ENCODE measurements at regions not wholly inside any gene's neighbourhood (a gene's known extent, or its start where the extent isn't known, plus 50 kb on each side); places are given as distances from the start of the nearest gene placed in this dataset.

DNA sequence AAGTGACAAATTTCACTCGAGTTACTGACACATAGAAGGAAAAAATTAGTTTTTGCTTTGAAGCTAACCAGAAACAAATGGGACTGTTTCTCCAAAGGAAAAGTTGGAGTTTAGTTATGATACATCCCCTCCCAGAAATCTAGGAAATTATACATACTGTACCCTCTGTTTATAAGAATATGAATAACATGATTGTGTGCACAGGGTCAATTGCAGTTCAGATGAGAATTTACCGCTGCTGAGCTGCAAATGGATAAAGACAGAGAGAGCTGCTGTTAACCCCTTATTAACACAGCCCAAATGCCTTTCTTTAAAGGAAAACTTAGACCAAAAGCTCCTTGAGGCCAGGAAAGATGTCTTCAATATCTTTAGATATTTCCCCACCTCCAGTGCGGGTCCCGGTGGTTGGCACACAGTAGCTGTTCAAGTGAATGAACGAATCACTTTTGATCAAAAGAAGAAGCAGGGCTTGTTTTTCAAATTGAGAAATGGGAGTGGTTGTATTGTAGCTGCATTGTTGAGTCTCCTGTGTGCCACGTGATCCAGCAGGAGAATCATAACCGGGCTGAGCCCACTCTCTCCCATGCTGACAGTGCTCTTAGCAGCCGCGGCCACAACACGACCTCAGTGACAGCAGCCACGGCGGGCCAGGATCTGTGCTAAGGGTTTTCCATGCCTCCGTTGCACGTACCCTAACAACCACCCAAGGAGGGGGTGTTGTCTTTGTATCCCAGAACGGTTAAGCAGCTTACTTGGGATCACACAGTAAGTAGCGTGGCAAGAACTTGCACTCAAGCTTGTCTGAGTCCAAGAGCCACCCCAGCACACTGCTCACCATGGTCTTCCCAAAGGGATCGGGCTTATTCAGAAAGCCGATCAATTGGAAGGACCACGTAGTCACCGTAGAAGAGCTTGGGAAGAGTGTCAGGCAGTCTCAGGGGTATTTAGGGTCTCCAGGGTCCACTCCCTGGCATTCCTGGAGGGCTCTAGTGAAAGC is 53.5 kb upstream of the BMP6 start:
- H2BK120ac ChIP-seq (ENCODE audit: low read depth, low read length): no peak overlapping the region
- H3K4me2 ChIP-seq (ENCODE audit: low read length): peak overlapping the region; percentile 37
- no peak overlapping the region for H3K4me3 ChIP-seq (ENCODE audit: low read length)
- no peak overlapping the region for H2BK15ac ChIP-seq (replicated peaks; ENCODE audit: low read depth)
- H3K27ac ChIP-seq (ENCODE audit: low read depth, low read length): no peak overlapping the region
- no peak overlapping the region for H3K18ac ChIP-seq (ENCODE audit: low read length)
- no peak overlapping the region for H4K5ac ChIP-seq (ENCODE audit: low read length)
- H4K8ac ChIP-seq (ENCODE audit: low read depth, low read length): no peak overlapping the region
- peak overlapping the region; percentile 22 for H3K9ac ChIP-seq (ENCODE audit: low read length)
- H3K27me3 ChIP-seq (ENCODE audit: insufficient read depth, low read length, poor library complexity): no peaks in the 10 kb centered on the region
- no peaks in the 10 kb centered on the region for H3K79me2 ChIP-seq (ENCODE audit: control insufficient read depth, insufficient read depth, low read length)
- H2BK5ac ChIP-seq (ENCODE audit: low read length): no peak overlapping the region
- H2AK5ac ChIP-seq (ENCODE audit: low read length): no peak overlapping the region
- H3K4me1 ChIP-seq (ENCODE audit: control insufficient read depth, low read depth, low read length): no peaks in the 10 kb centered on the region
- peak overlapping the region; percentile 69 for H3K56ac ChIP-seq (ENCODE audit: low read length)
- no peak overlapping the region for H3K23ac ChIP-seq (ENCODE audit: low read length)
- DNase-seq: no peak
- H3K79me1 ChIP-seq (ENCODE audit: low read length): no peaks in the 10 kb centered on the region
- no peak overlapping the region for H3K4ac ChIP-seq (ENCODE audit: low read depth, low read length)
- no CpG with 5 or more reads among the region's 20 CpGs for WGBS (ENCODE audit: extremely low coverage, insufficient coverage, low lambda C conversion rate)
- no peaks in the 10 kb centered on the region for H3K36me3 ChIP-seq (ENCODE audit: control insufficient read depth, insufficient read depth, low read length)

DNA sequence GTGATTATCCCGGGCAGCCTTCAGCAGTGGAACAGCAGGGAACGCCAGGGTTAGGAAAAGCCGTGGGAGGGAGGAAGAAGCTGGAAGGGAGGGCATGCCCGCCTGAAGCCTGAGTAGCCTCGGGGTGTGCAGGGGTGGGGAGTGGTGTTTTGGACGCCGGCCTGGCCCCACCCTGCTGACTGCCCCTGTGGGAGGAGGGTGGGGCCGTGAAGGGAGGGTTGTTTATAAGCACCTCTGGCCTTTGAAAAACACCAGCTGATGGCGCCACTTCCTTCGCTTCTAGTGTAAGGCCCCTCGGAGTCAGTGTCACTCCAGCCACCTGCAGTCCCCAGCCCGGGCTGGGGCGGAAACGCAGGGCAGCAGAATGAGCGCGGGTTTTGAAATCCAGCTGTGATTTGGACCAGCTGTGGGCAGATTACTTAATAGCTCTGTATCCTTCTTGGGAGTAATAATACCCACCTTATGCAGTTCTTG is 52.8 kb upstream of the BMP6 start:
- H3K9ac ChIP-seq (ENCODE audit: low read length): peak overlapping the region; percentile 22
- no peak overlapping the region for H2BK5ac ChIP-seq (ENCODE audit: low read length)
- H3K4me3 ChIP-seq (ENCODE audit: low read length): no peak overlapping the region
- no peak overlapping the region for H3K18ac ChIP-seq (ENCODE audit: low read length)
- peak overlapping the region; percentile 69 for H3K56ac ChIP-seq (ENCODE audit: low read length)
- H4K5ac ChIP-seq (ENCODE audit: low read length): no peak overlapping the region
- DNase-seq: peak; percentile 85
- no peak overlapping the region for H2BK15ac ChIP-seq (replicated peaks; ENCODE audit: low read depth)
- no peaks in the 10 kb centered on the region for H3K79me2 ChIP-seq (ENCODE audit: control insufficient read depth, insufficient read depth, low read length)
- no CpG with 5 or more reads among the region's 16 CpGs for WGBS (ENCODE audit: extremely low coverage, insufficient coverage, low lambda C conversion rate)
- H3K79me1 ChIP-seq (ENCODE audit: low read length): no peaks in the 10 kb centered on the region
- H2BK120ac ChIP-seq (ENCODE audit: low read depth, low read length): no peak overlapping the region
- H3K36me3 ChIP-seq (ENCODE audit: control insufficient read depth, insufficient read depth, low read length): no peaks in the 10 kb centered on the region
- H2AK5ac ChIP-seq (ENCODE audit: low read length): no peak overlapping the region
- H3K27ac ChIP-seq (ENCODE audit: low read depth, low read length): no peak overlapping the region
- no peak overlapping the region for H3K4ac ChIP-seq (ENCODE audit: low read depth, low read length)
- H3K27me3 ChIP-seq (ENCODE audit: insufficient read depth, low read length, poor library complexity): no peaks in the 10 kb centered on the region
- H3K4me2 ChIP-seq (ENCODE audit: low read length): peak overlapping the region; percentile 37
- no peaks in the 10 kb centered on the region for H3K4me1 ChIP-seq (ENCODE audit: control insufficient read depth, low read depth, low read length)
- H4K8ac ChIP-seq (ENCODE audit: low read depth, low read length): no peak overlapping the region
- no peak overlapping the region for H3K23ac ChIP-seq (ENCODE audit: low read length)

DNA sequence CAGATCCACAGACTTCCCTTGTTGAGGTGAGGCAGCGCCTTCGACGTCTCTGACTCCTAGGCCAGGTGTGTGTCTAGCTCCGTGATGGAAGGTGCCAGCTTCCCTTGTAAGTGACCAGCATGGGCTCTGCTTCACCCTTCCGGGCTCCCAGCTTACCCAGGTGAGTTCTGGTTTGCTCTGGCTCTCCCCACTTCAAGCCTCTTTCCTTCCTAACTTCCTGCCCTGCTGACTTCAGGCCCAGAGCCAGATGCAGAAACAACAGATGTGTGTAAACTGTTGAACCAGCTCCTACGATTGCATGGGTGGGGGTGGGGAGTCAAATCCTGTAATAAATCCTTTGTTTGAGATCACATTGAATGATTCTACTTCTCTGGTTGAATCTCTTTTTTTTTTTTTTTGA is 51.6 kb upstream of the BMP6 start:
- H4K8ac ChIP-seq (ENCODE audit: low read depth, low read length): no peak overlapping the region
- no peaks in the 10 kb centered on the region for H3K36me3 ChIP-seq (ENCODE audit: control insufficient read depth, insufficient read depth, low read length)
- no peak for DNase-seq
- no peak overlapping the region for H3K4me2 ChIP-seq (ENCODE audit: low read length)
- H2AK5ac ChIP-seq (ENCODE audit: low read length): no peak overlapping the region
- no peak overlapping the region for H3K56ac ChIP-seq (ENCODE audit: low read length)
- no peaks in the 10 kb centered on the region for H3K79me1 ChIP-seq (ENCODE audit: low read length)
- H3K79me2 ChIP-seq (ENCODE audit: control insufficient read depth, insufficient read depth, low read length): no peaks in the 10 kb centered on the region
- H2BK5ac ChIP-seq (ENCODE audit: low read length): no peak overlapping the region
- H3K27me3 ChIP-seq (ENCODE audit: insufficient read depth, low read length, poor library complexity): no peaks in the 10 kb centered on the region
- no peak overlapping the region for H3K23ac ChIP-seq (ENCODE audit: low read length)
- H3K4ac ChIP-seq (ENCODE audit: low read depth, low read length): no peak overlapping the region
- H2BK120ac ChIP-seq (ENCODE audit: low read depth, low read length): no peak overlapping the region
- H2BK15ac ChIP-seq (replicated peaks; ENCODE audit: low read depth): no peak overlapping the region
- WGBS (ENCODE audit: extremely low coverage, insufficient coverage, low lambda C conversion rate): no CpG with 5 or more reads among the region's 6 CpGs
- no peaks in the 10 kb centered on the region for H3K4me1 ChIP-seq (ENCODE audit: control insufficient read depth, low read depth, low read length)
- H3K9ac ChIP-seq (ENCODE audit: low read length): no peak overlapping the region
- no peak overlapping the region for H3K4me3 ChIP-seq (ENCODE audit: low read length)
- no peak overlapping the region for H3K18ac ChIP-seq (ENCODE audit: low read length)
- no peak overlapping the region for H4K5ac ChIP-seq (ENCODE audit: low read length)
- H3K27ac ChIP-seq (ENCODE audit: low read depth, low read length): no peak overlapping the region

DNA sequence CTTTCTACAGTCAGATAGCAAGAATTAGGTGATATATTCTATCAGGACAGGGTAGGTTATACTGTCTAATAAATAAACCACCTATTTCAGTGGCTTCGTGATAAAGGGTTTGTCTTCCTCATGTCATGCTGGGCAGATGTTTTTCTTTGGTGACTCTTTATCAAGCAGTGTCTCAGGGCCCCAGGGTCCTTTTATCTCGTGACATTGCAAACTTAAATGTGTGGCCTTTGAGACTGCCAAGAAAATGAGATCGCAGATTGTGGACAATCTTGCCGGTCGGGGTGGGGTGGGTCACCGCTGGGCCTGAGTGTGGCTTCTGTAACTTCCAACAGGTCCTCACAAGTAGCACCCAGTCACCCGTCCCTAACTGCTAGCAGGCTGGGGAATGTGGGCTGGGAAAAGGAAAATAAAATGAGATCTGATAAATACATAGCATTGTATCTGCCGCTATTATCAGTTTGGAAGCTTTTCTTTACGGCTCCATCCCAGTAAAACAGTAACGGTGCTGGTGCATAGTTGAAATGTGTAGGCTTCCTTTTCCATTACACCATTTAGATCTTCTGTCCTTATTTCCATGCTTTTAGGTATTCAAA is 50.5 kb upstream of the BMP6 start:
- no peaks in the 10 kb centered on the region for H3K27me3 ChIP-seq (ENCODE audit: insufficient read depth, low read length, poor library complexity)
- H3K9ac ChIP-seq (ENCODE audit: low read length): no peak overlapping the region
- no CpG with 5 or more reads among the region's 10 CpGs for WGBS (ENCODE audit: extremely low coverage, insufficient coverage, low lambda C conversion rate)
- no peak overlapping the region for H2BK120ac ChIP-seq (ENCODE audit: low read depth, low read length)
- no peak overlapping the region for H2AK5ac ChIP-seq (ENCODE audit: low read length)
- H3K4me2 ChIP-seq (ENCODE audit: low read length): no peak overlapping the region
- no peak overlapping the region for H4K5ac ChIP-seq (ENCODE audit: low read length)
- H3K23ac ChIP-seq (ENCODE audit: low read length): no peak overlapping the region
- no peak overlapping the region for H2BK5ac ChIP-seq (ENCODE audit: low read length)
- H3K4me1 ChIP-seq (ENCODE audit: control insufficient read depth, low read depth, low read length): peaks cover 3% of the 10 kb centered on the region
- H3K56ac ChIP-seq (ENCODE audit: low read length): no peak overlapping the region
- H3K79me2 ChIP-seq (ENCODE audit: control insufficient read depth, insufficient read depth, low read length): no peaks in the 10 kb centered on the region
- no peak overlapping the region for H3K4me3 ChIP-seq (ENCODE audit: low read length)
- no peaks in the 10 kb centered on the region for H3K36me3 ChIP-seq (ENCODE audit: control insufficient read depth, insufficient read depth, low read length)
- no peak for DNase-seq
- H2BK15ac ChIP-seq (replicated peaks; ENCODE audit: low read depth): no peak overlapping the region
- H4K8ac ChIP-seq (ENCODE audit: low read depth, low read length): no peak overlapping the region
- H3K27ac ChIP-seq (ENCODE audit: low read depth, low read length): no peak overlapping the region
- H3K4ac ChIP-seq (ENCODE audit: low read depth, low read length): no peak overlapping the region
- no peaks in the 10 kb centered on the region for H3K79me1 ChIP-seq (ENCODE audit: low read length)
- H3K18ac ChIP-seq (ENCODE audit: low read length): no peak overlapping the region
